SK-N-SH (cell line): ENCODE measurements at regions not wholly inside any gene's neighbourhood (a gene's known extent, or its start where the extent isn't known, plus 50 kb on each side); places are given as distances from the start of the nearest gene placed in this dataset.
"Not testable (repeated sequence)": the region's sequence is repeated elsewhere in the genome, so short reads cannot be mapped to it uniquely, and the experiment has no call there.

Experiments
- CTCF ChIA-PET: fragments of 300-600, 350-600 bp; formaldehyde crosslinking; extraction: SDS; loops from one replicate; lab custom pipeline; 2021; lab: Yijun Ruan, JAX
- POLR2A ChIA-PET: fragments of 350-600 bp; sonication (Branson Sonifier 250); formaldehyde crosslinking; extraction: SDS; loops from one replicate; lab custom pipeline; 2020; ENCODE audit warnings: antibody characterized with exemption, inconsistent platforms; lab: Yijun Ruan, JAX
- DNase-seq: peaks from one replicate; pipeline ENCODE4 v3.0.0; 2012
- H2AFZ ChIP-seq: fragments of 200-600 bp; sonication (generic); 2 replicates; pipeline ENCODE4 v1.8.1; 2016; ENCODE audit warnings: antibody characterized with exemption, mild to moderate bottlenecking, low read depth
- H3F3A ChIP-seq: fragments of 200-600 bp; sonication (generic); replicated peaks from 2 replicates; pipeline ENCODE3; 2016; ENCODE audit warnings: antibody characterized with exemption, mild to moderate bottlenecking; ENCODE audit not compliant: insufficient read depth
- H3K27ac ChIP-seq, 2 experiments: fragments of 200-500 bp in 1 of 2; fragments of 200-600 bp in 1 of 2; sonication (Bioruptor generic) in 1 of 2; sonication (generic), shearing (Covaris generic) in 1 of 2; 2 replicates each; pipeline versions ENCODE4 v1.5.1 to v1.6.1; 2014 to 2016; ENCODE audit warnings: low read depth in 2 of 2, inconsistent platforms in 1 of 2, low read length in 1 of 2, mild to moderate bottlenecking in 1 of 2, mixed read lengths in 1 of 2
- H3K27me3 ChIP-seq: fragments of 200-600 bp; sonication (generic), shearing (Covaris generic); 2 replicates; pipeline ENCODE4 v1.6.1; 2016; ENCODE audit warnings: mixed run types; ENCODE audit not compliant: insufficient read depth
- H3K36me3 ChIP-seq, 2 experiments: fragments of 200-500 bp in 1 of 2; fragments of 200-600 bp in 1 of 2; sonication (Bioruptor generic) in 1 of 2; sonication (generic) in 1 of 2; replicated peaks in 1 of 2; 2 replicates each; pipeline versions ENCODE3 to v1.5.1; 2014 to 2016; ENCODE audit warnings: low read length in 1 of 2, mild to moderate bottlenecking in 1 of 2; ENCODE audit not compliant: insufficient read depth in 2 of 2, control insufficient read depth in 1 of 2
- H3K4me1 ChIP-seq, 2 experiments: fragments of 200-500 bp in 1 of 2; fragments of 200-600 bp in 1 of 2; sonication (Bioruptor generic) in 1 of 2; sonication (generic), shearing (Covaris generic) in 1 of 2; 2 replicates each; pipeline versions ENCODE4 v1.5.1 to v1.6.1; 2014 to 2016; ENCODE audit warnings: low read depth in 1 of 2, low read length in 1 of 2, mixed run types in 1 of 2; ENCODE audit not compliant: insufficient read depth in 2 of 2, control insufficient read depth in 1 of 2
- H3K4me2 ChIP-seq: fragments of 200-600 bp; sonication (generic), shearing (Covaris generic); 2 replicates; pipeline ENCODE4 v1.6.1; 2017; ENCODE audit warnings: mixed run types
- H3K4me3 ChIP-seq, 2 experiments: fragments of 200-500 bp in 1 of 2; fragments of 200-600 bp in 1 of 2; sonication (Bioruptor generic) in 1 of 2; sonication (generic), shearing (Covaris generic) in 1 of 2; 2 replicates each; pipeline versions ENCODE4 v1.5.1 to v1.8.1; 2014 to 2016; ENCODE audit warnings: low read depth in 2 of 2, inconsistent platforms in 1 of 2, low read length in 1 of 2, mild to moderate bottlenecking in 1 of 2, mixed read lengths in 1 of 2, moderate library complexity in 1 of 2
- H3K79me2 ChIP-seq: fragments of 200-600 bp; sonication (generic); 2 replicates; pipeline ENCODE4 v1.8.1; 2017; ENCODE audit warnings: mild to moderate bottlenecking; ENCODE audit not compliant: insufficient read depth
- H3K9ac ChIP-seq: fragments of 200-600 bp; sonication (generic); 2 replicates; pipeline ENCODE4 v1.6.1; 2017; ENCODE audit warnings: mixed run types
- H3K9me2 ChIP-seq: fragments of 200-600 bp; sonication (generic); 2 replicates; pipeline ENCODE4 v1.6.1; 2017; ENCODE audit warnings: mixed run types
- H3K9me3 ChIP-seq: fragments of 200-600 bp; sonication (generic); 2 replicates; pipeline ENCODE4 v1.6.1; 2017; ENCODE audit warnings: mixed run types, mild to moderate bottlenecking, moderate library complexity
- H4K20me1 ChIP-seq: fragments of 200-600 bp; sonication (generic); 2 replicates; pipeline ENCODE4 v1.6.1; 2017; ENCODE audit warnings: mild to moderate bottlenecking, mixed run types; ENCODE audit not compliant: insufficient read depth
- EP300 ChIP-seq, 2 experiments: IDR thresholded peaks; 2 replicates each; pipeline versions ENCODE4 v1.4.0 to v1.6.1; 2012; ENCODE audit warnings: borderline replicate concordance in 1 of 2, low read depth in 1 of 2, low read length in 1 of 2
- EZH2phosphoT487 ChIP-seq: fragments of 200-600 bp; sonication (generic); IDR thresholded peaks from 2 replicates; pipeline ENCODE4 v1.6.1; 2017; ENCODE audit warnings: low read depth, mixed run types, mild to moderate bottlenecking, antibody characterized with exemption, moderate library complexity, borderline replicate concordance
- FOSL2 ChIP-seq: IDR thresholded peaks from 2 replicates; pipeline ENCODE4 v1.4.0; 2012; ENCODE audit warnings: low read depth, mild to moderate bottlenecking, moderate library complexity, borderline replicate concordance
- FOXM1 ChIP-seq: IDR thresholded peaks from 2 replicates; pipeline ENCODE4 v1.4.0; 2012; ENCODE audit warnings: low read depth, mild to moderate bottlenecking
- GABPA ChIP-seq: IDR thresholded peaks from 2 replicates; pipeline ENCODE4 v1.4.0; 2012; ENCODE audit warnings: low read depth, mild to moderate bottlenecking
- RCOR1 ChIP-seq: fragments of 150-350 bp; IDR thresholded peaks from 2 replicates; pipeline ENCODE4 v1.6.1; 2017; ENCODE audit warnings: antibody characterized with exemption, low read length
- RXRA ChIP-seq: IDR thresholded peaks from 2 replicates; pipeline ENCODE4 v1.4.0; 2012; ENCODE audit warnings: low read depth, mild to moderate bottlenecking, borderline replicate concordance
- YY1 ChIP-seq: IDR thresholded peaks from 2 replicates; pipeline ENCODE4 v1.4.0; 2012; ENCODE audit warnings: low read depth, mild to moderate bottlenecking
- WGBS: methylation state at CpG from one replicate; pipeline ENCODE4 v1.1.6; 2017; ENCODE audit warnings: low lambda C conversion rate; 5-methylcytosine and 5-hydroxymethylcytosine counted together
- TF ChIP-seq, protein P1 (sequence below): IDR thresholded peaks from 2 replicates; pipeline ENCODE4 v1.4.0; 2012; ENCODE audit warnings: low read depth
- TF ChIP-seq, protein P2 (sequence below): IDR thresholded peaks from 2 replicates; pipeline ENCODE4 v1.4.0; 2012; ENCODE audit warnings: low read depth, borderline replicate concordance

DNA sequence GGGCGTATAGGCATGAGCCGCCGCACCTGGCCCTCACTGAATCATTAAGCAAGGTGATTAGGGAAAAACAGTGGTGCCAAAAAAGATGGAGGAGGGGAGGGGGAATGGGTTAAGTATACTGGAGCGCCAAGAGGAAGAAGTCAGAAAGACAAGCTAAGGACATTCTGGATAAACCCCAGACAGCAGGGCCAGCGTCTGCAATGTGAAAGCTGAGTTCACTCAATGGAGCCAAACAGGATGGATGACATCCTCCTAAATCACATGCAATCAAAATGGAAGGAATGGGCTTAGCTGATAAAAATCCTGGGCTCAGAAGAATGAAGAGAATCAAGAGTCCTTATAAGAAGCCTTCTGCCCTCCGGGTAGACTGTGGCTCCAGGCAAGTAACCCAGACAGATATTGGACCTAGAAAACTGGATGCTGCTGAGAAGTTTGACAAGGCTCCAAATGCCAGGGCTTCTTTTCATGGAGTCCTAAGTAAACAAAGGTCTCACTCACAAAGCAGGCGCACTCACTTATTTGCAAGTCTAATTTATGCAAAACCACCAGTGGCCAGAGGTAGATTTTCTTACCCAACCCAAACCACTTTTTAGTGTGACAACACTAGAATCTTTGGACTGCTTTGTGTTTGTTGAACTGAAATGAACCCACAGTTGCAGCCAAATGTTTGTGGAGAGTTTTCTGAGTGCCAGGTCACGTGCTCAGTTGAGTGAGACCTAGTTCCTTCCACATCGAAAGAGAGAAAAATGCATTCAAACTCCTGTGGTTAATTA, 519.1 kb upstream of the AUTS2 start:
- Histone ChIP-seq H2AFZ (no peak overlapping the region), H3K4me1 (no peaks in the 10 kb centered on the region), H4K20me1 (no peaks in the 10 kb centered on the region), H3K9me3 (no peaks in the 10 kb centered on the region), H3K36me3 (no peaks in the 10 kb centered on the region), H3K27ac (no peak overlapping the region), H3K79me2 (no peaks in the 10 kb centered on the region), H3K4me3 (no peak overlapping the region), H3K9ac (no peak overlapping the region), H3K27me3 (no peaks in the 10 kb centered on the region), H3F3A (no peaks in the 10 kb centered on the region), H3K9me2 (no peaks in the 10 kb centered on the region), H3K4me2 (no peak overlapping the region)
- no peak for DNase-seq
- ChIA-PET CTCF (interaction anchor here (1.0 kb wide), 1 partner anchor 9 kb away, joined by 4 read pairs; no protein-coding TSS in a partner anchor), POLR2A (no interaction called here)
- TF ChIP-seq, protein P1, sequence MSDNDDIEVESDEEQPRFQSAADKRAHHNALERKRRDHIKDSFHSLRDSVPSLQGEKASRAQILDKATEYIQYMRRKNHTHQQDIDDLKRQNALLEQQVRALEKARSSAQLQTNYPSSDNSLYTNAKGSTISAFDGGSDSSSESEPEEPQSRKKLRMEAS: no peak
- TF ChIP-seq YY1 (no peak), EP300 (IDR thresholded peaks at IDR 0.05; ENCODE audit: borderline replicate concordance in 1 of 2, low read depth in 1 of 2, low read length in 1 of 2) (no peak), EZH2phosphoT487 (no peak), RXRA (no peak)
- 63% methylated on average over 9 of the region's 9 CpGs for WGBS

DNA sequence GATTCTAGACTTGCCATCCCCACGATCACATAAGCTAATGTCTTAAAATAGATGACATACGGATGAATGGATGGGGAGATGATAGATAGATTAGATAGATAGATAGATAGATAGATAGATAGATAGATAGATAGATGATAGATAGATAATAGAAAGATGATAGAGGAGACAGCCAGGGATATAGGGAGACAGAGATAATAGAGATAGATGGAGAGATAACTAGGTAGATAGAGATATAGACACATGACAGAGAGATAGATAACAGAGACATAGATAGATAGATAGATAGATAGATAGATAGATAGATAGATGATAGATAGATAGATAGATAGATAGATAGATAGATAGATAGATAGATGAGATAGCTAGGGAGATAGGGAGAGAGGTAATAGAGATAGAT, 511.0 kb upstream of the AUTS2 start:
- POLR2A ChIA-PET, H3K9me3 ChIP-seq, H3K9me2 ChIP-seq, H3K27ac ChIP-seq, H2AFZ ChIP-seq, H3F3A ChIP-seq, H3K9ac ChIP-seq, H3K4me3 ChIP-seq, H3K36me3 ChIP-seq, H3K27me3 ChIP-seq, H3K79me2 ChIP-seq, H3K4me1 ChIP-seq, H4K20me1 ChIP-seq, H3K4me2 ChIP-seq, DNase-seq: not testable (repeated sequence)
- CTCF ChIA-PET: interaction anchor here (0.6 to 1.3 kb wide), 3 partner anchors 20 to 911 kb away, joined by 3 to 6 read pairs (median 4); no protein-coding TSS in a partner anchor
- 55% methylated on average over 2 of the region's 2 CpGs for WGBS

DNA sequence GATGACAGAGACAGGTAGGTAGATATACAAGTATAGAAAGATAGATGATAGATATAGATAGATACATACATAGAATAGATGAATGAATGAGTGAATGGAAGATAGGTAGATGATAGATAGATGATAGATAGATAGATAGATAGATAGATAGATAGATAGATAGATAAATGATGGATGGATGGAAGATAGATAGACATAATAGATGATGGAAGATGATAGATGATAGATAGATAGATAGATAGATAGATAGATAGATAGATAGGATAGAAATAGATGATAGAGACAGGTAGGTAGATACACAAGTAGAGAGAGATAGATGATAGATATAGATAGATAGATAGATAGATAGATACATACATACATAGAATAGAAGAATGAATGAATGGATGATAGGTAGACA, 510.1 kb upstream of the AUTS2 start:
- ChIA-PET POLR2A (no interaction called here), CTCF (no interaction called here)
- Histone ChIP-seq H2AFZ (no peak overlapping the region), H3K4me2 (no peak overlapping the region), H3K9ac (no peak overlapping the region), H3K36me3 (no peaks in the 10 kb centered on the region), H3K27me3 (no peaks in the 10 kb centered on the region), H4K20me1 (no peaks in the 10 kb centered on the region), H3F3A (no peaks in the 10 kb centered on the region), H3K79me2 (no peaks in the 10 kb centered on the region), H3K9me3 (no peaks in the 10 kb centered on the region), H3K4me3 (no peak overlapping the region), H3K9me2 (no peaks in the 10 kb centered on the region), H3K4me1 (peaks cover 0 to 8% of the 10 kb centered on the region in 2 experiments; a peak in 1 of 4 replicates), H3K27ac (no peak overlapping the region)
- no peak for DNase-seq
- no peak for TF ChIP-seq GABPA
- TF ChIP-seq FOSL2: no peak
- no peak for TF ChIP-seq EZH2phosphoT487
- no peak for TF ChIP-seq YY1
- no peak for TF ChIP-seq RCOR1
- no peak for TF ChIP-seq FOXM1
- TF ChIP-seq, protein P2, sequence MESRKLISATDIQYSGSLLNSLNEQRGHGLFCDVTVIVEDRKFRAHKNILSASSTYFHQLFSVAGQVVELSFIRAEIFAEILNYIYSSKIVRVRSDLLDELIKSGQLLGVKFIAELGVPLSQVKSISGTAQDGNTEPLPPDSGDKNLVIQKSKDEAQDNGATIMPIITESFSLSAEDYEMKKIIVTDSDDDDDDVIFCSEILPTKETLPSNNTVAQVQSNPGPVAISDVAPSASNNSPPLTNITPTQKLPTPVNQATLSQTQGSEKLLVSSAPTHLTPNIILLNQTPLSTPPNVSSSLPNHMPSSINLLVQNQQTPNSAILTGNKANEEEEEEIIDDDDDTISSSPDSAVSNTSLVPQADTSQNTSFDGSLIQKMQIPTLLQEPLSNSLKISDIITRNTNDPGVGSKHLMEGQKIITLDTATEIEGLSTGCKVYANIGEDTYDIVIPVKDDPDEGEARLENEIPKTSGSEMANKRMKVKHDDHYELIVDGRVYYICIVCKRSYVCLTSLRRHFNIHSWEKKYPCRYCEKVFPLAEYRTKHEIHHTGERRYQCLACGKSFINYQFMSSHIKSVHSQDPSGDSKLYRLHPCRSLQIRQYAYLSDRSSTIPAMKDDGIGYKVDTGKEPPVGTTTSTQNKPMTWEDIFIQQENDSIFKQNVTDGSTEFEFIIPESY: no peak
